ENCODE measurements at regions not wholly inside any gene's neighbourhood (a gene's known extent, or its start where the extent isn't known, plus 50 kb on each side); places are given as distances from the start of the nearest gene placed in this dataset.
"Not testable (repeated sequence)": the region's sequence is repeated elsewhere in the genome, so short reads cannot be mapped to it uniquely, and the experiment has no call there.

DNA sequence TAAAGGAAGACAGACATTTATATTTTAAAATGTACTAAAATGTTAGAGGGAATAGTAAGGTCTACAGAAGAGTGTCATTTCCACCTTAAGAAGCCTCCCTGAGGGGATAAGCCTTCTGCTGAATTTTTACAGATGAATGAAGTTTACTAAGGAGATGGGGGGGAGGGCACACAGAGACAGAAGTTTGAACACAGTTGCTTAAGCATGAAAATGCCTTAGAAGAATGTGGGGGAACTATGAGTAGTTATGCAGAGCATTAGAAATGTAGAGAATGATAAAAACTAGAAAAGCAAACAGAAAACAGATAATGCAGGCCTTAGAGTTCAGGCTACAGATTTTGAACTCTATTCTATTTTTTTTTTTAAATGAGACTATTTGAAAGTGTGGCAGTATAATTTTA, 232.2 kb upstream of the VLDLR start:
- peaks cover 47% of the 10 kb centered on the region for H3K4me1 Mint-ChIP-seq
- H3K36me3 Mint-ChIP-seq = peaks cover 8% of the 10 kb centered on the region
- no peak overlapping the region for H3K4me3 Mint-ChIP-seq
- peak overlapping the region; percentile 94 for H3K27ac Mint-ChIP-seq
- peaks cover 22% of the 10 kb centered on the region for H3K9me3 Mint-ChIP-seq
- no peaks in the 10 kb centered on the region for H3K27me3 Mint-ChIP-seq (ENCODE audit: low read depth)
- no peak for DNase-seq (ENCODE audit: low spot score in 2 of 2, unreplicated experiment in 2 of 2)
- TF ChIP-seq, protein P1, sequence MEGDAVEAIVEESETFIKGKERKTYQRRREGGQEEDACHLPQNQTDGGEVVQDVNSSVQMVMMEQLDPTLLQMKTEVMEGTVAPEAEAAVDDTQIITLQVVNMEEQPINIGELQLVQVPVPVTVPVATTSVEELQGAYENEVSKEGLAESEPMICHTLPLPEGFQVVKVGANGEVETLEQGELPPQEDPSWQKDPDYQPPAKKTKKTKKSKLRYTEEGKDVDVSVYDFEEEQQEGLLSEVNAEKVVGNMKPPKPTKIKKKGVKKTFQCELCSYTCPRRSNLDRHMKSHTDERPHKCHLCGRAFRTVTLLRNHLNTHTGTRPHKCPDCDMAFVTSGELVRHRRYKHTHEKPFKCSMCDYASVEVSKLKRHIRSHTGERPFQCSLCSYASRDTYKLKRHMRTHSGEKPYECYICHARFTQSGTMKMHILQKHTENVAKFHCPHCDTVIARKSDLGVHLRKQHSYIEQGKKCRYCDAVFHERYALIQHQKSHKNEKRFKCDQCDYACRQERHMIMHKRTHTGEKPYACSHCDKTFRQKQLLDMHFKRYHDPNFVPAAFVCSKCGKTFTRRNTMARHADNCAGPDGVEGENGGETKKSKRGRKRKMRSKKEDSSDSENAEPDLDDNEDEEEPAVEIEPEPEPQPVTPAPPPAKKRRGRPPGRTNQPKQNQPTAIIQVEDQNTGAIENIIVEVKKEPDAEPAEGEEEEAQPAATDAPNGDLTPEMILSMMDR (IDR thresholded peaks at IDR 0.05; ENCODE audit: unreplicated experiment) = no peak

DNA sequence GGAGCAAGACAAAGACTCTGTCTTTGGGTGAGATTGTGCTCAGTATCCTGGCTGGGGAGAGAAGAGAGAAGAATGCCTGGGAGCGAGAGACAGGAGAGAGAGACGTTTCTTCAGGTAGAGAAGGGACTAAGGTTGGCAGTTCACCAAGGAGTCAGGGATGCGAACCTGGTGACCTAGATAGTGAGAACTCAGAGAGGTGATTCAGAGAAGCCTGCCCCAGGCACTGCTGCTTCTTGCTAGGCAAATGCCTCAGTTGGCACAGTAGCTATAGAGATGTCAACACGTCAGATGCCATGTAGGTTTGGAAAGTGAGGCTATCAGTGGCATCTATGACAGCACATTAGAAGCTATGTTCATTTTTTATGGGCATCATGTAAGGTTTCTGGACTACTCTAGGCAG, 231.6 kb upstream of the VLDLR start:
- H3K9me3 Mint-ChIP-seq = peaks cover 28% of the 10 kb centered on the region
- no peak for DNase-seq (ENCODE audit: low spot score in 2 of 2, unreplicated experiment in 2 of 2)
- peaks cover 41% of the 10 kb centered on the region for H3K4me1 Mint-ChIP-seq
- TF ChIP-seq, protein P1 (IDR thresholded peaks at IDR 0.05; ENCODE audit: unreplicated experiment) = no peak
- no peaks in the 10 kb centered on the region for H3K27me3 Mint-ChIP-seq (ENCODE audit: low read depth)
- peak overlapping the region; percentile 94 for H3K27ac Mint-ChIP-seq
- no peak overlapping the region for H3K4me3 Mint-ChIP-seq
- H3K36me3 Mint-ChIP-seq = peaks cover 11% of the 10 kb centered on the region

DNA sequence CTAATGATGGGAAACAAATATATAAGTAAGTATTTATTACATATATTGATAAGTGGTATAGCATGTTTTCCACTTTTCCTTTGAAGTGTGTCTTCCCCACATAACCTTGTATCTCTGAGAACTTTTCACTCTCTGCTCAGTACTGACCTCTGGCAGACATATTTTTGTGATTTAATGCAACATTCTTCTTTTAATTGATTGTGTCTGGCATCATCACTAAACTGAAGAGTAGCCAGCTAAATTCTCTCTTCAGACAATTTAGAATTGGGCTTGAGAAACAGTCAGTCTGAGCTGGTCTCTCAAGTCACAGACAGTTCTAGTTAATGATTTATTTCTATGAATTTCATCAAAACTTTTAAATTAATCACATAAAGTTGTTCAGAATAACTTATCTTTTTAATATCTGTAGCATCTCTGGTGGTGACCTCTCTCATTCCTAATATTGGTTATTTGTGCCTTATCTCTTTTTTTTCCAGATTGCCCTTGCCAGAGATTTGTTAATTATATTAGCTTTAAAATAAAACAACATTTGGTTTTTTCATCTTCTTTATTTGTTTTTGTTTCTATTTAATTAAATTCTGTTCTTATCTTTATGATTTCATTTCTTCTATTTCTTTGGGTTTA, 230.0 kb upstream of the VLDLR start:
- not testable (repeated sequence) for H3K4me3 Mint-ChIP-seq; DNase-seq (ENCODE audit: low spot score in 2 of 2, unreplicated experiment in 2 of 2); H3K27me3 Mint-ChIP-seq (ENCODE audit: low read depth)
- Mint-ChIP-seq H3K4me1 (peaks cover 30% of the 10 kb centered on the region), H3K36me3 (peaks cover 11% of the 10 kb centered on the region), H3K9me3 (peaks cover 35% of the 10 kb centered on the region), H3K27ac (peak overlapping the region; percentile 82)

DNA sequence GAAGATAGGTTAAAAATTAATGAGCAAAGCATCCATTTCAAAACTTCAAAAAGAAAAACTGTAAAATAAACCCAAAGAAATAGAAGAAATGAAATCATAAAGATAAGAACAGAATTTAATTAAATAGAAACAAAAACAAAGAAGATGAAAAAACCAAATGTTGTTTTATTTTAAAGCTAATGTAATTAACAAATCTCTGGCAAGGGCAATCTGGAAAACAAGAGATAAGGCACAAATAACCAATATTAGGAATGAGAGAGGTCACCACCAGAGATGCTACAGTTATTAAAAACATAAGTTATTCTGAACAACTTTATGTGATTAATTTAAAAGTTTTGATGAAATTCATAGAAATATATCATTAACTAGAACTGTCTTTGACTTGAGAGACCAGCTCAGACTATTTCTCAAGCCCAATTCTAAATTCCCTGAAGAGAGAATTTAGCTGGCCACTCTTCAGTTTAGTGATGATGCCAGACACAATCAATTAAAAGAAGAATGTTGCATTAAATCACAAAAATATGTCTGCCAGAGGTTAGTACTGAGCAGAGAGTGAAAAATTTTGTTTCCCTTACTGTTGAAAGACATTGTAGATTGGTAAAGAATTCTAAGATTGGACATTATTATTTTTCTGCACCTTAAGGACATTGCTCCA, 227.4 kb upstream of the VLDLR start:
- Mint-ChIP-seq H3K4me1 (peaks cover 29% of the 10 kb centered on the region), H3K9me3 (peaks cover 35% of the 10 kb centered on the region), H3K36me3 (peaks cover 12% of the 10 kb centered on the region)
- H3K27ac Mint-ChIP-seq; H3K27me3 Mint-ChIP-seq (ENCODE audit: low read depth); DNase-seq (ENCODE audit: low spot score in 2 of 2, unreplicated experiment in 2 of 2); H3K4me3 Mint-ChIP-seq: not testable (repeated sequence)

DNA sequence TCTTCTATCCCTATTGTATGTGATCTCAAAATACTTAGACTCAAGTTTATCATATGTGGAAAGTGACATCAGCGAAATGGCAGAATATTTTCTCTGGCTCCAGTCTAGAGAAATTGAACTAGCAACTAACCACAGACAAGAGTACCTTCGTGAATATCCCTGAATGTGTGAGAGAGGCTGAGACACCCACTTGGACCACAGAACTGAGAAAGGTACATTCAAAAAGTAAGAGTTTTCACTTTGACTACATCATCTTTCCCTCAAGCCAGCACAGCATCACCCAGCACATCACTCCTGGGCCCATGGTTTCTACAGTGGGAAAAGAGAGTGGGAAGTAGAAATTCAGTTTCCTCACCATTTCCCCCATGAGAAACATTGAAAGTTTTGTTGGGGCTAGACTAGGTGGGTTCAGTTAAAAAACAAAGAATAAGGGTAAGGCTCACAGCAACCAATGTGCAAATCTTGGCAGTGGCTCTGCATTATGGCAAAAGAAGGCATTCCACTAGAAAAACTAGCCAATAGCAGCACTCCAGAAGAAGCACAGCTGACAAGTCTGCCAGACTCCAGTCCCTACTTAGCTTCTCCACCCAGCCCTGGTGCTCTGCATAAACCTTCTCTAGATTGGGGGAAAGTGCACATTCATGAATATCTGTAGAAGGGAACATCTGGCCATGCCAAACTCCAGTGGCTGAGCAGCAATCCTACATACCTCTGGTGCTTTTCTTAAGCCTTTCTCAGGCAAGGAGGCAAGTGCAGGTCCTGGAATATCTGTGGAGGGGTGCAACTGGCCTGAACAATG, 225.6 kb upstream of the VLDLR start:
- no peaks in the 10 kb centered on the region for H3K27me3 Mint-ChIP-seq (ENCODE audit: low read depth)
- H3K36me3 Mint-ChIP-seq = peaks cover 20% of the 10 kb centered on the region
- peaks cover 52% of the 10 kb centered on the region for H3K9me3 Mint-ChIP-seq
- TF ChIP-seq, protein P1 (IDR thresholded peaks at IDR 0.05; ENCODE audit: unreplicated experiment) = no peak
- H3K4me1 Mint-ChIP-seq = peaks cover 13% of the 10 kb centered on the region
- DNase-seq (ENCODE audit: low spot score in 2 of 2, unreplicated experiment in 2 of 2) = no peak
- H3K4me3 Mint-ChIP-seq = no peak overlapping the region
- no peak overlapping the region for H3K27ac Mint-ChIP-seq

DNA sequence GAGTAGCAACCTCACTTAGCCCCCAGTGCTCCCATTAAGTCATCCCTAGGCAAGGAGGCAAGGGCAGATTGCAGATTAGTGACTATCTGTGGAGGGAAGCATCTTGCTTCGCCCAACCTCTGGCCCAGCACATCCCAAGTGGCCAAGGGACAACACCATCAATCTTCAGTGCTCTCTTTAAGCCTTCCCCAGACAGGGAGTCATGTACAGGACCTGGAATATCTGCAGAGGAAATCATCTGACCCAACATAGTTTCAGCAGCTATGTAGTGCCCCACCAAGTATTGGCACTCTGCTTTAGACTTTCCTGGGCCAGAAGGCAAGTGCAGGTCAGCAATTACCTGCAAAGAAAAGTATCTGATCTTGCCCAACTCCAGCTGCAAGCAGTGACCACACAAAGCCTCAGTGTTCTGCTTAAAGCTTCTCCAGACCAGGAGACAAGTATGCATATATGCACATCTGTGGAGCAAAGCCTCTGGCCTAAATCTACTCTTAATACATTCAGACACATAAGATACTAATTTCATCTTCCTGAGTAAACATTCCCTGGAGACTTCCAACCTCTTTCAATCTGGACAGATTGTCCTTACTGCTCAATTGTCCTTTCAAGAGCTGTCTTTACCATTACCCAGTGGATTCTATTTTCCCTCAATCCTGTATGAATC, 224.8 kb upstream of the VLDLR start:
- no peaks in the 10 kb centered on the region for H3K27me3 Mint-ChIP-seq (ENCODE audit: low read depth)
- H3K4me3 Mint-ChIP-seq = no peak overlapping the region
- H3K4me1 Mint-ChIP-seq = peaks cover 8% of the 10 kb centered on the region
- DNase-seq (ENCODE audit: low spot score in 2 of 2, unreplicated experiment in 2 of 2) = no peak
- TF ChIP-seq, protein P1 (IDR thresholded peaks at IDR 0.05; ENCODE audit: unreplicated experiment) = no peak
- H3K9me3 Mint-ChIP-seq = peaks cover 58% of the 10 kb centered on the region
- no peak overlapping the region for H3K27ac Mint-ChIP-seq
- H3K36me3 Mint-ChIP-seq = peaks cover 20% of the 10 kb centered on the region

DNA sequence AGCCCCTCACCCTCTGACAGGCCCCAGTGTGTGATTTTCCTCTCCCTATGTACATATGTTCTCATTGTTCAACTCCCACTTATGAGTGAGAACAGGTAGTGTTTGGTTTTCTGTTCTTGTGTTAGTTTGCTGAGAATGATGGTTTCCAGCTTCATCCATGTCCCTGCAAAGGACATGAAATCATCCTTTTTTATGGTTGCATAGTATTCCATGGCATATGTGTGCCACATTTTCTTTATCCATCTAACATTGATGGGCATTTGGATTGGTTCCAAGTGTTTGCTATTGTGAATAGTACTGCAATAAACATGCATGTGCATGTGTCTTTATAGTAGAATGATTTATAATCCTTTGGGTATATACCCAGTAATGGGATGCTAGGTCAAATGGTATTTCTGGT, 223.7 kb upstream of the VLDLR start:
- peaks cover 66% of the 10 kb centered on the region for H3K9me3 Mint-ChIP-seq
- not testable (repeated sequence) for H3K27ac Mint-ChIP-seq; H3K4me3 Mint-ChIP-seq; DNase-seq (ENCODE audit: low spot score in 2 of 2, unreplicated experiment in 2 of 2); H3K4me1 Mint-ChIP-seq; H3K27me3 Mint-ChIP-seq (ENCODE audit: low read depth)
- H3K36me3 Mint-ChIP-seq = peaks cover 23% of the 10 kb centered on the region

DNA sequence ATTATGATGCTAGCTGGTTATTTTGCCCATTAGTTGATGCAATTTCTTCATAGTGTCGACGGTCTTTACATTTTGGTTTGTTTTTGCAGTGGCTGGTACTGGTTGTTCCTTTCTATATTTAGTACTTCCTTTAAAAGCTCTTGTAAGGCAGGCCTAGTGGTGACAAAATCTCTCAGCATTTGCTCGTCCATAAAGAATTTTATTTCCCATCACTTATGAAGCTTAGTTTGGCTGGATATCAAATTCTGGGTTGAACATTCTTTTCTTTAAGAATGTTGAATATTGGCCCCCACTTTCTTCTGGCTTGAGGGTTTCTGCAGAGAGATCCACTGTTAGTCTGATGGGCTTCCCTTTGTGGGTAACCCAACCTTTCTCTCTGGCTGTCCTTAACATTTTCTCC, 219.8 kb upstream of the VLDLR start:
- H3K27me3 Mint-ChIP-seq (ENCODE audit: low read depth) = not testable (repeated sequence)

More for the DNA sequence above, 219.8 kb upstream of the VLDLR start:
- peaks cover 33% of the 10 kb centered on the region for H3K36me3 Mint-ChIP-seq
- H3K4me3 Mint-ChIP-seq; H3K4me1 Mint-ChIP-seq; H3K27ac Mint-ChIP-seq; DNase-seq (ENCODE audit: low spot score in 2 of 2, unreplicated experiment in 2 of 2): not testable (repeated sequence)
- H3K9me3 Mint-ChIP-seq = peaks cover 65% of the 10 kb centered on the region
